HG03342 (cell line): ENCODE measurements at regions not wholly inside any gene's neighbourhood (a gene's known extent, or its start where the extent isn't known, plus 50 kb on each side); places are given as distances from the start of the nearest gene placed in this dataset.

Source experiments
- ATAC-seq: cut with Tn5 transposase; IDR thresholded peaks from one replicate; pipeline ENCODE4 v1.9.1; 2021; ENCODE audit warnings: mild to moderate bottlenecking, moderate library complexity; ENCODE audit not compliant: unreplicated experiment

GRCh38 chr9:24488896-24489295, 56.8 kb downstream of the IZUMO3 start:
- no peak for ATAC-seq

GRCh38 chr9:24487946-24488345, 57.8 kb downstream of the IZUMO3 start:
- no peak for ATAC-seq

GRCh38 chr9:24487250-24487861, 58.3 kb downstream of the IZUMO3 start:
- no peak for ATAC-seq

GRCh38 chr9:24479361-24480059, 66.2 kb downstream of the IZUMO3 start:
- no peak for ATAC-seq

GRCh38 chr9:24464319-24464951, 81.3 kb downstream of the IZUMO3 start:
- ATAC-seq, result no peak

- no peak for ATAC-seq
Observed at GRCh38 chr9:24462951-24463350, 82.7 kb downstream of the IZUMO3 start.

- ATAC-seq, result no peak
Observed at GRCh38 chr9:24460781-24461180, 84.9 kb downstream of the IZUMO3 start.

- ATAC-seq, result no peak
Observed at GRCh38 chr9:24459953-24460352, 85.7 kb downstream of the IZUMO3 start.

GRCh38 chr9:24451346-24451745, 94.4 kb downstream of the IZUMO3 start:
- no peak for ATAC-seq

- no peak for ATAC-seq
Observed at GRCh38 chr9:24449976-24450375, 95.7 kb downstream of the IZUMO3 start.

- ATAC-seq, result no peak
Observed at GRCh38 chr9:24439456-24439855, 106.2 kb downstream of the IZUMO3 start.

- ATAC-seq, result no peak
Observed at GRCh38 chr9:24438876-24439275, 106.8 kb downstream of the IZUMO3 start.

GRCh38 chr9:24436761-24437160, 108.9 kb downstream of the IZUMO3 start:
- ATAC-seq, result no peak

- ATAC-seq, result no peak
Observed at GRCh38 chr9:24434183-24434582, 111.5 kb downstream of the IZUMO3 start.

- no peak for ATAC-seq
Observed at GRCh38 chr9:24416136-24416535, 129.6 kb downstream of the IZUMO3 start.

- ATAC-seq, result no peak
Observed at GRCh38 chr9:24413651-24414050, 132.0 kb downstream of the IZUMO3 start.

GRCh38 chr9:24398466-24398865, 147.2 kb downstream of the IZUMO3 start:
- ATAC-seq, result no peak

GRCh38 chr9:24391095-24391494, 154.6 kb downstream of the IZUMO3 start:
- ATAC-seq, result no peak

GRCh38 chr9:24385077-24385476, 160.6 kb downstream of the IZUMO3 start:
- no peak for ATAC-seq

- no peak for ATAC-seq
Observed at GRCh38 chr9:24382566-24382965, 163.1 kb downstream of the IZUMO3 start.

GRCh38 chr9:24381205-24381604, 164.5 kb downstream of the IZUMO3 start:
- ATAC-seq, result no peak

- ATAC-seq, result no peak
Observed at GRCh38 chr9:24359046-24359445, 186.7 kb downstream of the IZUMO3 start.
